Cardiac fibroblast (primary cell): ENCODE measurements at regions not wholly inside any gene's neighbourhood (a gene's known extent, or its start where the extent isn't known, plus 50 kb on each side); places are given as distances from the start of the nearest gene placed in this dataset.
"Not testable (repeated sequence)": the region's sequence is repeated elsewhere in the genome, so short reads cannot be mapped to it uniquely, and the experiment has no call there.

Experiments used
- DNase-seq, 2 donors: peaks; one replicate each; pipeline versions ENCODE4 v3.0.0 to v3.0.0-alpha.2; 2010; ENCODE audit warnings: low read depth in 2 of 2
- H3K4me3 ChIP-seq, 2 donors: replicated peaks in 1 of 2; 1 replicate in 1 of 2; 2 replicates in 1 of 2; pipeline ENCODE4 v1.5.1; 2011; ENCODE audit warnings: low read depth in 2 of 2, low read length in 2 of 2, mild to moderate bottlenecking in 2 of 2, moderate library complexity in 1 of 2
- TF ChIP-seq, protein P1 (sequence below): IDR thresholded peaks from one replicate; pipeline ENCODE4 v1.5.1; 2011; ENCODE audit warnings: low read depth, mild to moderate bottlenecking, low read length, inconsistent platforms

DNA sequence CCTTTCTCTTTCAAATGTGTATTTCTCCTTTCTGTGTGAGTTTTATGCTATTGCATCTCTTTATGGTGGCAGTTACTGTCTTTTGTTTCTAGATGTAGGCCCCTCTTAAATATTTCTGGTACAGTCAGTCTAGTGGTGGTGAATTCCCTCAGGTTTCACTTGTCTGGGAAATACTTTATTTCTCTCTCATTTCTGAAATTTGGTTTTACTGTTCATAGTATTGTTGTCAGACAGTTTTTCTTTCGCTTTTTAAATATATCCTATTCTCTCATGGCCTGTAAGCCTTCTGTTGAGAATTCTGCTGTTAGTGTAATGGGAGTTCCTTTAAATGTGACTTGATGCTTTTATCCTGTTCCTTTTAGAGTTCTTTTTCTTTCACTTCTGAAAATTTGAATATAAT, 874.0 kb downstream of the PLOD2 start:
- no peak for DNase-seq

GRCh38 chr3:145290010-145290409, 871.0 kb downstream of the PLOD2 start:
- TF ChIP-seq, protein P1, sequence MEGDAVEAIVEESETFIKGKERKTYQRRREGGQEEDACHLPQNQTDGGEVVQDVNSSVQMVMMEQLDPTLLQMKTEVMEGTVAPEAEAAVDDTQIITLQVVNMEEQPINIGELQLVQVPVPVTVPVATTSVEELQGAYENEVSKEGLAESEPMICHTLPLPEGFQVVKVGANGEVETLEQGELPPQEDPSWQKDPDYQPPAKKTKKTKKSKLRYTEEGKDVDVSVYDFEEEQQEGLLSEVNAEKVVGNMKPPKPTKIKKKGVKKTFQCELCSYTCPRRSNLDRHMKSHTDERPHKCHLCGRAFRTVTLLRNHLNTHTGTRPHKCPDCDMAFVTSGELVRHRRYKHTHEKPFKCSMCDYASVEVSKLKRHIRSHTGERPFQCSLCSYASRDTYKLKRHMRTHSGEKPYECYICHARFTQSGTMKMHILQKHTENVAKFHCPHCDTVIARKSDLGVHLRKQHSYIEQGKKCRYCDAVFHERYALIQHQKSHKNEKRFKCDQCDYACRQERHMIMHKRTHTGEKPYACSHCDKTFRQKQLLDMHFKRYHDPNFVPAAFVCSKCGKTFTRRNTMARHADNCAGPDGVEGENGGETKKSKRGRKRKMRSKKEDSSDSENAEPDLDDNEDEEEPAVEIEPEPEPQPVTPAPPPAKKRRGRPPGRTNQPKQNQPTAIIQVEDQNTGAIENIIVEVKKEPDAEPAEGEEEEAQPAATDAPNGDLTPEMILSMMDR: no peak
- H3K4me3 ChIP-seq: no peak overlapping the region
- no peak for DNase-seq

More for the DNA sequence above, 874.0 kb downstream of the PLOD2 start:
- TF ChIP-seq, protein P1: no peak
- no peak overlapping the region for H3K4me3 ChIP-seq

DNA sequence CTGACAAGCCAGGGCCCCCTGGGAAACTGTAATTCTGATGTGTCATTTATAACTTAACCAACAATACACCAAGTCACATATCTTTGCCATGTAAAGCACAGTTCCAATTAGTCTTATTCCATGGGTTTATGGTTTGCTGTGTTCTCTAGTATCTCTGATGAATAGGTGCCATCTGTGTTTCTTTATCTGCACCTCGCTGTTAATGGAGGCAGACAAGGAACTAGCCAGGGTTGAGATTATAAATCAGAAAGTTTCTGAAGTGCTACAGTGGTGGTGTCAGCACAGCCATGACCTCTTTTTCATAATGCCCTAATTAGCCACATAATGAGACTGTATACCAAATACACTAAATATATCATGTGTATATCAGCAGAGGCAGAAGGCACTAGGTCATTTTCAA, 866.4 kb downstream of the PLOD2 start:
- no peak overlapping the region for H3K4me3 ChIP-seq
- TF ChIP-seq, protein P1: no peak

DNA sequence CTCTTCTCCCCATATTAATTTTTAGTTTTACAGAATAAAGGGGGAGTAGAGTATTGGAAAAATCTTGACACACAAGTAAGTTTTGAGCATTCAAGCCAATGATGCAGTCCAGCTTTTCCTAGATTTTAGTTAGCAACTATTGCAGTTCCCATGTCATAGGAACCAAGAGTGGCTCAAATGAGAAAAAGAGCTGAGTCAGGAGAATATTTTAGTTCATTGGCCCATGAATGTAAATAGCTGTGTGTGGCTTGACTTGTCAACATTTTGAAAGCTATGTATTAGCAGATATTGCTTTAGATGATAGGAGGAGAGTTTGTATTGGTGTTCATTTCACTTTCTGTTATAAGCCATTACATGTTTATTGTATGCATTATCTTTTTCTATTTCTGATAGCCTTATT, 853.7 kb downstream of the PLOD2 start:
- TF ChIP-seq, protein P1: no peak
- H3K4me3 ChIP-seq: no peak overlapping the region
- no peak for DNase-seq

More for the DNA sequence above, 866.4 kb downstream of the PLOD2 start:
- no peak for DNase-seq

DNA sequence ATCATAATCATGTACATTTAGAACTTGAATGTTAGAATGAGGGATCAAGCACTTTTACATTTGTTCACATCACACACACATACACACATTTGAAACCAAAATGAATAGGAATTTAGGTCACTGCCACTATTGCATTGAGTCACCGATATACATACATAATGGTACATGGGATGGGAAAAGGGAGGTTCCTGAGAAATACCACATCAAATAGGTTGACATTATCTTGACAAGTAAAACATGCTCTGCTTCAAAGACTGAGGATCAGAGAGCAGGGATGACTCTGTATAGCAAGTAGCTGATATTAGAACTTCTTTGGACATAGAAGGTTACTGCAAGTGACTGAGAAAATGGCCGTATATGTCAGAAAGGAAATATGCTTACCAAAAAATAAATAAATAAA, 847.2 kb downstream of the PLOD2 start:
- no peak for DNase-seq
- TF ChIP-seq, protein P1: no peak
- no peak overlapping the region for H3K4me3 ChIP-seq

GRCh38 chr3:145316253-145316652, 844.7 kb downstream of the PLOD2 start:
- not testable (repeated sequence) for H3K4me3 ChIP-seq, DNase-seq

GRCh38 chr3:145326666-145327065, 834.3 kb downstream of the PLOD2 start:
- H3K4me3 ChIP-seq: no peak overlapping the region
- TF ChIP-seq, protein P1: no peak
- DNase-seq: no peak

GRCh38 chr3:145333427-145333826, 827.6 kb downstream of the PLOD2 start:
- not testable (repeated sequence) for DNase-seq, H3K4me3 ChIP-seq
